Activated CD4-positive, alpha-beta T cell treated with anti-CD3 and anti-CD28 coated beads, Interleukin-2, amount 10 ng/mL, durations not matched to agents 24 days and 14 days (primary cell): ENCODE measurements at regions not wholly inside any gene's neighbourhood (a gene's known extent, or its start where the extent isn't known, plus 50 kb on each side); places are given as distances from the start of the nearest gene placed in this dataset.
"Not testable (repeated sequence)": the region's sequence is repeated elsewhere in the genome, so short reads cannot be mapped to it uniquely, and the experiment has no call there.

Experiments used
- DNase-seq: peaks from one replicate; pipeline ENCODE4 v3.0.0; 2022
- H3K27ac Mint-ChIP-seq: one replicate; pipeline ENCODE4 v1.8.0; 2022; ENCODE audit warnings: mild to moderate bottlenecking, mixed read lengths
- H3K27me3 Mint-ChIP-seq: one replicate; pipeline ENCODE4 v1.8.0; 2022; ENCODE audit warnings: mixed read lengths
- H3K36me3 Mint-ChIP-seq: one replicate; pipeline ENCODE4 v1.8.0; 2022; ENCODE audit warnings: low read depth, mild to moderate bottlenecking, mixed read lengths
- H3K4me1 Mint-ChIP-seq: one replicate; pipeline ENCODE4 v1.8.0; 2021; ENCODE audit warnings: mixed read lengths
- H3K4me3 Mint-ChIP-seq: one replicate; pipeline ENCODE4 v1.8.0; 2022; ENCODE audit warnings: mild to moderate bottlenecking, moderate library complexity, mixed read lengths
- H3K9me3 Mint-ChIP-seq: one replicate; pipeline ENCODE4 v1.8.0; 2021; ENCODE audit warnings: mixed read lengths
- intact Hi-C: fragments of 100-400 bp; cut with micrococcal nuclease; formaldehyde crosslinking; loops from one replicate; pipeline ENCODE4 v1.15.1; 2023

DNA sequence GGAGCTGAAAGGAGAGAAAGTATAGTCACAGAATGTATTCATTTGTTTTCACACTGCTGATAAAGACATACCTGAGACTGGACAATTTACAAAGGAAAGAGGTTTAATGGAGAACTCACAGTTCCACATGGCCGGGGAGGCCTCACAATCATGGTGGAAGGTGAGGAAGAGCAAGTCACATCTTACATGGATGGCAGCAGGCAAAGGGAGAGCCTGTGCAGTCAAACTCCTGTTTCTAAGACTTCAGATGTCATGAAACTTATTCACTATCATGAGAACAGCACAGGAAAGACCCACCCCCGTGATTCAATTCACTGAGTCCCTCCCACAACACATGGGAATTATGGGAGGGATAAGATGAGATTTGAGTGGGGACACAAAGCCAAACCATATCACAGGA lies 224.7 kb downstream of the LNPK start:
- H3K27ac Mint-ChIP-seq, DNase-seq, H3K36me3 Mint-ChIP-seq, H3K9me3 Mint-ChIP-seq, H3K27me3 Mint-ChIP-seq, intact Hi-C loops, H3K4me3 Mint-ChIP-seq, H3K4me1 Mint-ChIP-seq: not testable (repeated sequence)

DNA sequence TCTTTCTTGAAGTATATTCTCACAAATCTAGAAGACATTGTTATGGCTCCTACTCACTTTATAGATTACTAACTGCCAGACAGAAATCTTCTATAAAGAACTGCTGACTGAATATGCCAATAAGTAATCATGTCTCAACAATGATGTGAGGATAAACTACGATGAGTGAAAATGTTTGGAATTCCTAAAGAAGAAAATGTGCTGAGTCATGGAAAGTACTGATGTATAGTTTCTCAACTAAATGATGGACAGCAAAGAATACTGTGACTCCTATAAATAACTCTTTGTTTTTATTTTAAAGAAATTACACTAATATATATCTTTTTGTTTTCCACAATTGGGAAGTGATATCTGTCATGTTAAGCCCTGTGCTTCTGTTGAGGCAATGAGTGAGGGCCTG lies 232.9 kb downstream of the LNPK start:
- no peak overlapping the region for H3K27ac Mint-ChIP-seq
- no peak overlapping the region for H3K4me3 Mint-ChIP-seq
- DNase-seq = no peak
- no peaks in the 10 kb centered on the region for H3K27me3 Mint-ChIP-seq
- intact Hi-C loops = no loop called here
- H3K4me1 Mint-ChIP-seq = no peaks in the 10 kb centered on the region
- no peaks in the 10 kb centered on the region for H3K9me3 Mint-ChIP-seq
- H3K36me3 Mint-ChIP-seq = no peaks in the 10 kb centered on the region

DNA sequence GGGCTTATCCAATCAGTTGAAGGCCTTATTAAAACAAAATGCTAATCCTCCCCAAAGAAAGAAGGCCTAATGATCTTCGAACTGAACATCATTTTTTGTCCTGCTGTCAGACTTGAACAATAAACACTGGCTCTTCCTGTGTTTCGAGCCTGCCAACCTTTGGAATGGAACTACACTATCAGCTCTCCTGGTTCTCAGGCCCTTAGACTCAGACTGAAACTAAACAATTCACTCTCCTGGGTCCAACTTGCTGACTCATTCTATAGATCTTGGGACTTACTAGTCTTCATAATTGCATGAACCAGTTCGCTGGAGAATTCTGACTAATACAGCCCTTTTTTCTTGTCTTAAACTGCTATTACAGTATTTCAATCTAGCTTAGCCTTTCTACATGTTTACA lies 235.2 kb downstream of the LNPK start:
- intact Hi-C loops = no loop called here
- DNase-seq = no peak
- H3K27me3 Mint-ChIP-seq = no peaks in the 10 kb centered on the region
- H3K9me3 Mint-ChIP-seq = no peaks in the 10 kb centered on the region
- H3K27ac Mint-ChIP-seq = no peak overlapping the region
- no peaks in the 10 kb centered on the region for H3K36me3 Mint-ChIP-seq
- H3K4me1 Mint-ChIP-seq = no peaks in the 10 kb centered on the region
- no peak overlapping the region for H3K4me3 Mint-ChIP-seq

DNA sequence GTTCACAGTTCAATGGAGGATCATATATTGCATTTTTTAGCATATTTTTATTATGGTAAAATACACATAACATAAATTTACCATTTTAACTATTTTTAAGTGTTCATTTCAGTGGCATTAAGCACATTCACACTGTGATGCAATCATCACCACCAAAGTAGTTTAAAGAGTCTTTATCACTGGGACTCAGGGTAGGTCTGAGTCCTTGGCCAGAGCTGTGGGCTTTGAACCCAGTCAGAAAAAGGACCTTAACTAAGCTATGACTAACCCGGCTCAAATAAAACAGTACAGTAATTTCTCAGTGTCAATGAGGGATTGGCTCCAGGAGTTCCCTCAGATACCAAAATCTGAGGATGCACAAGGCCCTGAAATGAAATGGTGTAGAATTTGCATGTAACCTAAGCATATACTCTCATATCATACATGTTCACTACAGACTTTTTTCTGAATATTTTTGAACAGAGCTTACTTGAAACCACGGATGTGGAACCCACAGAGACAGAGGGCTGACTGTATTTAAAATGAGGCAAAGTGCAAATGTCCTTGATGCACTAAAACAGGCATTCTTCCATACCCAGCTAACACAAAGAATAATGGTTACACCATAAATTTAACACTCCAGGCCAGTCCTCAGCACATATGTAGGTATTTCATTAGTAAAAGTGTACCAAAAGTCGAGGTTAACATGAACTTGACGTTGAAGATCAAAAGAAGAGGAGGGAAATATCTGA lies 246.2 kb downstream of the LNPK start:
- Mint-ChIP-seq H3K9me3 (no peaks in the 10 kb centered on the region), H3K4me3 (no peak overlapping the region), H3K27me3 (no peaks in the 10 kb centered on the region), H3K36me3 (no peaks in the 10 kb centered on the region), H3K27ac (no peak overlapping the region), H3K4me1 (no peaks in the 10 kb centered on the region)
- no peak for DNase-seq
- intact Hi-C loops = no loop called here

DNA sequence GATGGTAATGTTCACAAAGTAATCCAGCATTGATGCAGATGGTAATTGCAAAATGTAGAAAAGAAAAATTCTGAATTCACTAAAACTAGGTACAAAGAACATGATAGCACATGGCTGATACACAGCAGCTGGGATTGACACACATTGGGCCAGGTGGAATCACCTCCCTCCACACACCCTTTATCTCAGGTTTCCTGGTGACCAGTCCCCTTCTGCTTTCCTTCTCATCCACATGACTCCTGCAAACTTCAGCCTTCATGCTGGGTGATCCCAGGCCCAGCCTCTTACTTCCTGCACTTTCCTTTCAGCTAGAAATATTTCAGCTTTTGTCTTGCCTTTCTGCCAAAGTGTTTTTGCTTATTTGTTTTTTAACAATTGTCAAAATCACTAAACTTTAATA lies 246.9 kb downstream of the LNPK start:
- intact Hi-C loops = no loop called here
- Mint-ChIP-seq H3K36me3 (no peaks in the 10 kb centered on the region), H3K9me3 (no peaks in the 10 kb centered on the region), H3K27me3 (no peaks in the 10 kb centered on the region), H3K27ac (no peak overlapping the region), H3K4me1 (no peaks in the 10 kb centered on the region), H3K4me3 (no peak overlapping the region)
- DNase-seq = no peak

DNA sequence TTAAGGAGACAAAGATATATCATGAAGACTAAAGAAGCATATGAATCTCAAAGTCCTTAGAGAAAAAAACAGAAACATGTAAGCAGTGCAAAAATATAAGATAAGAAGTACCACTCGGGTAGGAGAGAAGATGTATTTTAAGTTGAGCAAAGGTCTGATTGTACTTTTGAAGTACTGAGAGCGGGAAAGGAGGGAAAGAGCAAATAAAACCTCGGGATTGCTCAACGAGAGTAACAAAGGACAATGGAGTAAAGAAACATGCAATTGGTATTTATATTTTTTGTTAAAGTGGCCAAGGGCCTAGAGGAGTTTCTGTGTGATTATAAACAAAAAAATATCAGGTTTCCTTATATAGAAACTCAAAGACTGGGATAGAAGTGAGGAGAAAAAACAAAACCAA lies 251.9 kb downstream of the LNPK start:
- H3K4me3 Mint-ChIP-seq = no peak overlapping the region
- H3K9me3 Mint-ChIP-seq = no peaks in the 10 kb centered on the region
- no peaks in the 10 kb centered on the region for H3K27me3 Mint-ChIP-seq
- H3K4me1 Mint-ChIP-seq = no peaks in the 10 kb centered on the region
- intact Hi-C loops = no loop called here
- H3K36me3 Mint-ChIP-seq = no peaks in the 10 kb centered on the region
- no peak overlapping the region for H3K27ac Mint-ChIP-seq
- DNase-seq = no peak

DNA sequence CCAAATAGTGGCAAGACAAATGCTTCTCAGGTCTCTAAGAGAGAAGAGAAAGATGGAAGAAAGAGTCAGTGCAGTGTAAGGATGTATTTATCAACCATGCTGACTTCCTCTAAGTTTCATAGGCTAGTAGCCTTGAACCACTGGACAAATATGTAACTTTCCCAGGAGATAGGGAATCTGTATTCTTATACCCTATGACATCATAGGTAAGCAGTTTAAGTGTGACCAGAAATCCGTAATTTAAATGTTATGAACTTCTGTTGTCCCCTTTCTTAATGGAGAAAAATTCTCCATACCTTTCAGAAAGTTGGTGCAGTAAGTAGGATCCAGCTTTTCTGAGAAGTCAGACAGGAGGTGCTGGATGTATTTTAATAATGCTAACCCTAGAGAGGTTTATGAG lies 256.2 kb downstream of the LNPK start:
- H3K27me3 Mint-ChIP-seq = peaks cover 3% of the 10 kb centered on the region
- no peaks in the 10 kb centered on the region for H3K9me3 Mint-ChIP-seq
- no peak for DNase-seq
- no peaks in the 10 kb centered on the region for H3K36me3 Mint-ChIP-seq
- no peaks in the 10 kb centered on the region for H3K4me1 Mint-ChIP-seq
- H3K4me3 Mint-ChIP-seq = no peak overlapping the region
- no peak overlapping the region for H3K27ac Mint-ChIP-seq
- intact Hi-C loops = no loop called here

DNA sequence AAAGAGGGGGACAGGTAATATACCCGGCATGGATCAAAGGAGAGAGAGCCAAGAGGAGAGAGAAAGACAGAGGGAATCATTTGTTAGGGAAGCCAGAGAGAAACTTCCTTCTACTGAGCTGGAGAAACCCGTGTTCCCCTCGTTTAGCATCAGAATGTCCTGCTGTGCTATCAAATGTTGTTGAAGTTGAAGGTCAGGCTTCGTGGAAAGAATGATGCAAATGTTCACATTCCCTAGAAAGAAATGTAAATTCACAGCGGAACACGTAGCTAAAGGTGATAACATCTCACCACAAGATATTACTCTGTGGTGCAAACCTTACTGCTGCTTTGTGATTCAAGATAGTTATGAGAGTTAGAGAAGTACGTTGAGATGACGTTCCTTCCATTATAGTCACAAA lies 258.1 kb downstream of the LNPK start:
- Mint-ChIP-seq H3K36me3 (no peaks in the 10 kb centered on the region), H3K4me3 (no peak overlapping the region), H3K27me3 (peaks cover 4% of the 10 kb centered on the region), H3K9me3 (no peaks in the 10 kb centered on the region), H3K27ac (no peak overlapping the region), H3K4me1 (no peaks in the 10 kb centered on the region)
- intact Hi-C loops = no loop called here
- no peak for DNase-seq

DNA sequence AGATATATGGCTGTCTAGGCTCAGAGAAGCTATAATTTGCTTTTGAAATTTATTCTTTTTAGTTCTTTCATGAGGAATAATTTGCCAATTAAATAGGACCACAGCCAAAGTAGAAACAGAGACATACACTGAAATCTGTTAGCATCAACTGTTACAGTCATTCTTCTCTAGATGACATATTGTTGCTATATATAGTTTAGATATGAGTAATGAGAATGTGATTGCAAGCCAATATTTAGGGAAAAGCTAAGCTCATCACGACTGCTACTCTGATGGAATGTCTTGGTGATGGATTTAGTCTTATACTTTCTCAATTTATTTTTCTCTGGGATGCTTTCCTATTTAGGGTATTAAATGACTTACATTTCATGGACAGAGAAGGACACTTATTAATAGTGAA lies 259.1 kb downstream of the LNPK start:
- H3K9me3 Mint-ChIP-seq = no peaks in the 10 kb centered on the region
- no peak overlapping the region for H3K4me3 Mint-ChIP-seq
- H3K36me3 Mint-ChIP-seq = no peaks in the 10 kb centered on the region
- H3K27me3 Mint-ChIP-seq = peaks cover 4% of the 10 kb centered on the region
- intact Hi-C loops = no loop called here
- no peaks in the 10 kb centered on the region for H3K4me1 Mint-ChIP-seq
- H3K27ac Mint-ChIP-seq = no peak overlapping the region
- DNase-seq = no peak

DNA sequence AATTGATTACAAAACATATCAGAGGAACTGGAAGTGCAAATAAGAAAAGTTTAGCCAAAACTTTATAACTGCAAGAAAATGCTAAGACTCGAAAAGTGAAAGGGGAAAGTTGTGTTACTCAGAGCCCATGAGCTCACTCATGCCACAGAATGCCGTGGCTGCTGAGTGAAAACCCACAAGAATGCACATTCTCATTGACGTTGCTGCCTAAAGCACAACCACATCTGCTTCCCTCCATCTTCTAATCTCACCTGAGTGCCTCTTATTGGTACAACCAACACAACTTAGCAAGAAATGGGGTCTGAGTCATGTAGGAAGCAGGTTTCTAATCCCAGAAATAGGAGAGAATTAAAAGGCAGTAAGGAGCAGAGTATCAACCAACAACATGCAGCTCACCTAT lies 259.7 kb downstream of the LNPK start:
- DNase-seq = no peak
- no peak overlapping the region for H3K27ac Mint-ChIP-seq

DNA sequence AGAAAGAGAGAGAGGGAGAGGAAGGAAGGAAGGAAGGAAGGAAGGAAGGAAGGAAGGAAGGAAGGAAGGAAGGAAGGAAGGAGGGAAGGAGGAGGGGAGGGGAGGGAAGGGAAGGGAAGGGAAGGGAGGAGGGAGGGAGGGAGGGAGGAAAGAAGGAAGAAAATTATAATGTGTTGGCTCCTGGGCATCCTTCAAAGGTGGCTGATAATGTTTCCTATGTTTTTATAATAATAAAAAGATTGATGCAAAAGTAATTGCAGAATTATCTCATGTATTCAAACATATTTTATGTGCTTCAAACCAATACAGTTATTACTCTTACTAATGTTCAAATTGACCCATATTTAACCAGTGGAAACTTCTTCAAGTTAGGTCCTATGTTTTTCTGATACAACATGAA lies 260.9 kb downstream of the LNPK start:
- Mint-ChIP-seq H3K36me3 (no peaks in the 10 kb centered on the region), H3K4me1 (no peaks in the 10 kb centered on the region), H3K27me3 (peaks cover 4% of the 10 kb centered on the region), H3K27ac (no peak overlapping the region), H3K9me3 (no peaks in the 10 kb centered on the region), H3K4me3 (no peak overlapping the region)
- intact Hi-C loops = no loop called here
- no peak for DNase-seq

More for the DNA sequence above, 259.7 kb downstream of the LNPK start:
- Mint-ChIP-seq H3K27me3 (peaks cover 4% of the 10 kb centered on the region), H3K9me3 (no peaks in the 10 kb centered on the region), H3K4me3 (no peak overlapping the region), H3K4me1 (no peaks in the 10 kb centered on the region), H3K36me3 (no peaks in the 10 kb centered on the region)
- intact Hi-C loops = no loop called here

DNA sequence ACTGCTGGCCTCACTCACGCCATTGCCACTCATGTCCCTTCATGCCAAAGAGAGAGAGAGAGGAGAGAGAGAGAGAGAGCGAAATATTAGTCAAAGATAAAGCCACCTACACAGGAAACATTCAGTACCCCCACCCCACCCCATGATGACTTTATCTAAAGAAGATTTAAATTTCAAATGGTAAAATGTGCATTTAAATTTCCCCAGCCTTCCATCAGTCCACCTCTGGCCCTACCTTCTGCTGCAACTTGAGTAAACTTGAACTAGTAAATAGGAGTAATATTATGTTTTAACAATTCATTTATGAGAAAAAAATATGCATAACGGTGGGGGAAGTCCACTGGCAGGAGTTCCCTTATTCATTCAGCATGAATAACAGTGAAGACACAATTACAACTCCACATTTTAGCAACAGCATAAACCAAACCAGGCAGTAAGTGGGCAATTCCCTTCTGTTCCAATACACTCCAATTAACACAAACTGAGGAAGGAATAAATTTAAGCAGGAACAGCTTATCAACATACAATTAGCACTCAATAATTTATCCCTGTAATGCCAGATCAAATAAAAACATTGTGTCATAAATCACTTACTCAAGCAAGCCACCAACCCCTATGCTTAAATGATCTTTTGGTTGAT lies 264.2 kb downstream of the LNPK start:
- Mint-ChIP-seq H3K27me3 (peaks cover 2% of the 10 kb centered on the region), H3K36me3 (no peaks in the 10 kb centered on the region), H3K4me1 (no peaks in the 10 kb centered on the region), H3K9me3 (no peaks in the 10 kb centered on the region), H3K27ac (no peak overlapping the region), H3K4me3 (no peak overlapping the region)
- DNase-seq = no peak
- intact Hi-C loops = no loop called here

DNA sequence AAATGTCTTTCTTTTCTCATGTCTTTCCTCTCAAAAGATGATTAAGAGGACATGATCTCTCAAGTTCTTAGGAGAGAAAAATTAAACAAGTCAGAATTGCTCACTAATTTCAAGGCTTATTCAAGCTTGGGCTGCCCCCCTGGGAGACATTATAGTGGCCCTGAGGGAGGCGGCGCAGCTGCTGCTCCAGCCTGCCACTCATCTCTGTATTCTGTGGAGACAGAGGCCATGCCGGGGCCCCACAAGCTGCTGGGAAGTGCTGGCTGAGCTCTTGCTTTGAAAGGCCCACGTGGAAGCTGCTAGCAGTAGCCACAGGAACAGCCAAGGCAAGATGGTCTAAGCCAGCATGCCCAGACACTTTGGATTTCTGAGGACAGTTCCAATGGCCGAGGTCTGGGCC lies 267.4 kb downstream of the LNPK start:
- Mint-ChIP-seq H3K27ac (no peak overlapping the region), H3K27me3 (no peaks in the 10 kb centered on the region), H3K36me3 (no peaks in the 10 kb centered on the region), H3K4me3 (no peak overlapping the region), H3K4me1 (no peaks in the 10 kb centered on the region), H3K9me3 (no peaks in the 10 kb centered on the region)
- intact Hi-C loops = no loop called here
- no peak for DNase-seq

DNA sequence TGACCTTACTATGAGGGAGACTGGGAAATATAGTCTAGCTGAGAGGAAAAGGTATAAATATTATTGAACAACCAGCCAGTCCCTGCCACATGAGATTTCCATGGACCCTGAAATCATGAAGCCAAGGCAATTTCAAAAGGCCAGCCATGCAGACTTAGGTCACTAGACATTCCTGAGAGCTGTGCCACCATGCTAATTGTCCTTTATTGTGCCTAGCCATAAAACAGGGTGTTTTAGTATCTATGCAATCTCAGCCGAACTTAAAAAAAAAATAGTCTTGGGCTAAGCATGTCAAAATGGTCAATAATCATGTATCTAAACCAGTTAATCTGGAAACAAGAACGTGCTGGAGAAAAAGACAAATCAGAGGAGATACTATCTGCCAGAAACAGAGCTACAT lies 269.5 kb downstream of the LNPK start:
- DNase-seq = no peak
- intact Hi-C loops = no loop called here
- H3K27me3 Mint-ChIP-seq = no peaks in the 10 kb centered on the region
- no peaks in the 10 kb centered on the region for H3K4me1 Mint-ChIP-seq
- H3K36me3 Mint-ChIP-seq = no peaks in the 10 kb centered on the region
- no peak overlapping the region for H3K27ac Mint-ChIP-seq
- no peak overlapping the region for H3K4me3 Mint-ChIP-seq
- H3K9me3 Mint-ChIP-seq = no peaks in the 10 kb centered on the region

DNA sequence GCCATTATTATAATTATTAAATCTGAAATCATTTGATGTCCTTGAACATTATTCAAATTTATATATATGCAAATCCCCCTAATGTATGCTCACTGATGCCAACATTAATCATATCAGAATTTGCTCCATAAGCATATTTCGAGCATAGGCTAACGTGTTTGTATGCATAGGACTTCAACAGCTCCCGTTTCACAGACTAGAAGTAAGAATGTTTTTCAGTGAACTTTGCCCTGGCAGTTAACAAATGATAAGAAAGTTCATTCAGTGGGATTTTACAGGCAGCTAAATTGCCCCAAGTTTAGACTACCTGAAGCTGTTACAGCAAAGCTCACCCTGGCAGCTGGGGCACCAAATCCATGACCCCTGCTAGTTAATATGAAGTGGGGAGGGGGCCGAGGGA lies 272.0 kb downstream of the LNPK start:
- DNase-seq = no peak
- no peaks in the 10 kb centered on the region for H3K4me1 Mint-ChIP-seq
- H3K9me3 Mint-ChIP-seq = no peaks in the 10 kb centered on the region

More for the DNA sequence above, 272.0 kb downstream of the LNPK start:
- no peaks in the 10 kb centered on the region for H3K36me3 Mint-ChIP-seq
- no peak overlapping the region for H3K27ac Mint-ChIP-seq
- no peaks in the 10 kb centered on the region for H3K27me3 Mint-ChIP-seq
- no peak overlapping the region for H3K4me3 Mint-ChIP-seq
- intact Hi-C loops = no loop called here
